ENCODE measurements at regions not wholly inside any gene's neighbourhood (a gene's known extent, or its start where the extent isn't known, plus 50 kb on each side); places are given as distances from the start of the nearest gene placed in this dataset.

DNA sequence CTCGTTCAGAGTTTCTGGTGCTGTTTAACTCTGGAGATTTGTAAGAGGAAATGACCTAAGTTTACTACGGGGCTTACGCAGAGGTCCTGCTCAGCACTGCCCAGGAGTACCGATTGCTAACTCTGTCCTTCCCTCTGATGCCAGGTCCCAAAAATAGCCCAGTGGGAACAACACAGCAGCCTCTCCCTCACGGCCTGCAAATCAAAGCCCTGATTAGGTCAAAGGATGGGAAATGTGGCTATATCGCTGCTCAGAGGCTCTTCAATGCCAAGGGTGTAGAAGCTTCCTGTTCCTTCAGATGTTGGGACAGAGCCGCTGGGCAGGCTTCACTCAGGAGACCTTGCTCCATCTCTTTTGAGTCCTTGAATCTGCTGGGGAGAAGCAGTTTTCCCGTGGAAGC, 174.2 kb upstream of the KCNJ16 start:
- TF ChIP-seq, protein P1, sequence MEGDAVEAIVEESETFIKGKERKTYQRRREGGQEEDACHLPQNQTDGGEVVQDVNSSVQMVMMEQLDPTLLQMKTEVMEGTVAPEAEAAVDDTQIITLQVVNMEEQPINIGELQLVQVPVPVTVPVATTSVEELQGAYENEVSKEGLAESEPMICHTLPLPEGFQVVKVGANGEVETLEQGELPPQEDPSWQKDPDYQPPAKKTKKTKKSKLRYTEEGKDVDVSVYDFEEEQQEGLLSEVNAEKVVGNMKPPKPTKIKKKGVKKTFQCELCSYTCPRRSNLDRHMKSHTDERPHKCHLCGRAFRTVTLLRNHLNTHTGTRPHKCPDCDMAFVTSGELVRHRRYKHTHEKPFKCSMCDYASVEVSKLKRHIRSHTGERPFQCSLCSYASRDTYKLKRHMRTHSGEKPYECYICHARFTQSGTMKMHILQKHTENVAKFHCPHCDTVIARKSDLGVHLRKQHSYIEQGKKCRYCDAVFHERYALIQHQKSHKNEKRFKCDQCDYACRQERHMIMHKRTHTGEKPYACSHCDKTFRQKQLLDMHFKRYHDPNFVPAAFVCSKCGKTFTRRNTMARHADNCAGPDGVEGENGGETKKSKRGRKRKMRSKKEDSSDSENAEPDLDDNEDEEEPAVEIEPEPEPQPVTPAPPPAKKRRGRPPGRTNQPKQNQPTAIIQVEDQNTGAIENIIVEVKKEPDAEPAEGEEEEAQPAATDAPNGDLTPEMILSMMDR (IDR thresholded peaks at IDR 0.05): no peak
- H3K4me1 ChIP-seq (ENCODE audit: control insufficient read depth in 1 of 2, low read depth in 2 of 2): no peaks in the 10 kb centered on the region
- H3K9me3 ChIP-seq: no peaks in the 10 kb centered on the region
- DNase-seq (ENCODE audit: low spot score): no peak
- no peak overlapping the region for H3K4me3 ChIP-seq
- H3K27me3 ChIP-seq (replicated peaks; ENCODE audit: insufficient read depth): no peaks in the 10 kb centered on the region
- ATAC-seq (ENCODE audit: insufficient number of reproducible peaks, low FRiP score, low read depth): no peak
- peak overlapping the region in 1 of 2 donors; percentile 6 for H3K27ac ChIP-seq
- no peaks in the 10 kb centered on the region for H3K36me3 ChIP-seq

DNA sequence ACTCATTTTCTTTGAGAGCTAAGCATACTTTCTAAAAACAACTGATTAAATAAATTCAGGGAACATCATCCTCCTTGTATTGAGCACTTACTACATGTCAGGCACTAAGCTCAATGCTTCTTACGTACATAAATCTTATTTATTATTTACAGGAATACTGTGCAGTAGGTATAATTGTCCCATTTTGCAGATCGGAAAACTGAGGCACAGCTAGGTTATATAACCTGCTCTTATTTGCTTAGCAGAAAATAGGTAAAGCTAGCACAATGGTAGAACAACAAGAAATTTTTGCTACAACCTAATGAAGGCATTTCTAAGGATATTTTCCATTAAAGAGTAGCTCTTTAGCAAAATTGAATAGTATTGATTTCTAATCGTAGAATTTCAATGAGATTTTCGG, 168.7 kb upstream of the KCNJ16 start:
- H3K4me1 ChIP-seq (ENCODE audit: control insufficient read depth in 1 of 2, low read depth in 2 of 2): peaks cover 11 to 24% of the 10 kb centered on the region in 2 donors
- H3K36me3 ChIP-seq: no peaks in the 10 kb centered on the region
- H3K27ac ChIP-seq: no peak overlapping the region
- no peak for ATAC-seq (ENCODE audit: insufficient number of reproducible peaks, low FRiP score, low read depth)
- TF ChIP-seq, protein P1 (IDR thresholded peaks at IDR 0.05): no peak
- H3K4me3 ChIP-seq: no peak overlapping the region
- no peaks in the 10 kb centered on the region for H3K27me3 ChIP-seq (replicated peaks; ENCODE audit: insufficient read depth)
- no peak for DNase-seq (ENCODE audit: low spot score)
- H3K9me3 ChIP-seq: no peaks in the 10 kb centered on the region

DNA sequence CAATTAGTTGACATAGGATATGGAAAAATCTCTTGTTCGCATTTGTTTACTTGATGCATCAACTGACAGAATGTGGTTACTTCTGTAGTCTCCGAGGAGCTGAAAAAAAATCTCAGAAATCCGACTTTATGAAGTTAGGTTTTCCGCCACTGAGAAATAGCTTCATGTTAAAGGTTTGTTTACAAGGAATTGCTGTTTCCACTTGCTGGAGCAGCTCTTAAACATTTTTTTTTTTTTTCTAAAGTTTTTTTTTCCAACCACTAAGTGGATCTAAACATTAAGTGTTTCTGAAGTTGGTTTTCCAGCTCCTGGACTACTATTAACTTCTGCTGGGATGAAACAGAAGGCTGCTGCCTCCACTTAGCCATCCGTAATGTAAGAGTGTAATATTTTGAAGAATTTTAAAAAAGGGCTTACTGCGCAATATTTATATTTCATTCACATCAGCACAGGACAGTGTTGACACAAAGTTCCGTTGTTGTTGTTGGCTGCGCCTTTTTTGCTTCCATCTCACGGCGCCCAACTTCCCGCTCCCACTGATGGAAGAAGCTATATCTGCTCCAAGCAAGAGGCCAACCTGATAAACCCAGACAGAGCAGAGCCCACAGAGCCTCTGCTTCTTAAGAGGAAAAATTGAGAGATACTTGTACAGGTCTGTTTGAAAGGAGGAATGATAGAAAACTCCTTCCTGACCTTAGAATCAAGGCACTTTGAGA, 167.7 kb upstream of the KCNJ16 start:
- no peaks in the 10 kb centered on the region for H3K9me3 ChIP-seq
- peaks cover 11 to 24% of the 10 kb centered on the region in 2 donors for H3K4me1 ChIP-seq (ENCODE audit: control insufficient read depth in 1 of 2, low read depth in 2 of 2)
- no peak overlapping the region for H3K4me3 ChIP-seq
- H3K27me3 ChIP-seq (replicated peaks; ENCODE audit: insufficient read depth): no peaks in the 10 kb centered on the region
- peak overlapping the region; percentile 4 to 14 for H3K27ac ChIP-seq
- ATAC-seq (ENCODE audit: insufficient number of reproducible peaks, low FRiP score, low read depth): no peak
- no peak for DNase-seq (ENCODE audit: low spot score)
- H3K36me3 ChIP-seq: no peaks in the 10 kb centered on the region
- TF ChIP-seq, protein P1 (IDR thresholded peaks at IDR 0.05): no peak

DNA sequence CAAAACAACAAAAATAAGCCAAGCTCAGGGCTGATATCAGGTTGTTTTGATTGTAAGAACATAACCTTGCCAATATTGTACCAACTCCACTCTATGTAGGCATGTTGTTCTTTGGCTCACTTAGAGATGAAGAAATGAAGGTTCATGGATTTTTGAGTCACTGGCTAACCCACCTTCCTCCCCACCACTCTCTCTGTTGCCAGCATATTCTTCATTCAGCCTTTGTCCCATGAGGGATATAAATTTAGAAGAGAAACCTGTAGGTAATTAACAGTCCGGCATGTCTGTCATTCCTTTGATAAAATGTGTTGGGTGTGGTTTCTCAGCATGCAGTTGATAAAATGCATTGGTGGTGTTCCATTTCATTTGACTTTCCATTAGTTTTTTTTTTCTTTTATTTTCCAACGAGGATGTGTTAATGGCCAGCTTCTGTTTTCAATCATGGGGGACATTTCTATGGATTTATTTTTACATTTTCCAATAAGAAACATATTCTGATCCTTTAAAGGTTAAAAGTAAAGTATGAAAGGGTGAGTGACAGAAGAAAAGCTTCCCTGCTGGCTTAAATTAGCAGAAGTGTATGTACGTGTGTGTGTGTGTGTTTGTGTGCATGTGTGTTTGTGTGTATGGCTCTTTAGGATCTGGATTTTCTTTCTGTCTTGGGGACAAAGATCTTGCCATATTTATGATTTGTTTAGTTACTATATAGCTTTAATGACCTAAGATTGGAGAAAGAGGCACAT, 166.2 kb upstream of the KCNJ16 start:
- H3K4me3 ChIP-seq: no peak overlapping the region
- DNase-seq (ENCODE audit: low spot score): no peak
- H3K4me1 ChIP-seq (ENCODE audit: control insufficient read depth in 1 of 2, low read depth in 2 of 2): peaks cover 11 to 34% of the 10 kb centered on the region in 2 donors
- TF ChIP-seq, protein P1 (IDR thresholded peaks at IDR 0.05): no peak
- no peaks in the 10 kb centered on the region for H3K36me3 ChIP-seq
- H3K27ac ChIP-seq: peak overlapping the region; percentile 14 to 61
- no peaks in the 10 kb centered on the region for H3K27me3 ChIP-seq (replicated peaks; ENCODE audit: insufficient read depth)
- no peak for ATAC-seq (ENCODE audit: insufficient number of reproducible peaks, low FRiP score, low read depth)
- H3K9me3 ChIP-seq: no peaks in the 10 kb centered on the region

DNA sequence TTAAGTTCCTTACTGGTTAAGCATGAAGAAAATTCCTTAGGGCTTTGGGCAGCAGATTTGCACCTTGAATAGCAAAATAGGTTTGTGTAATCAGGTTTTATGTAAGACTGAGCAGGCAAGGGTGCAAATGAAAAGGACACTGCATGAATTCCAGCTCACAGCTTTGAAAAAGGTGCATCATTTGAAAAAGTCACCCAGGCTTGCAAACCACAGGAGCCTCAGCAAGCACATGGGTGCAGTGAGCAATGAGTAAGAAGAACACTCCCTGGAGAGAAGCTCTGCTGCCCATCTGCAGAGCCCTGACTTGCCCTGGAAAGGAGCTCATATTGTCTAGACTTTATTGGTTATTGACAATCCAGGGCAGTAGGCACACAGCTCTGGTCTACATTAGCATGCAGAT, 165.6 kb upstream of the KCNJ16 start:
- H3K27ac ChIP-seq: no peak overlapping the region
- peaks cover 11 to 35% of the 10 kb centered on the region in 2 donors for H3K4me1 ChIP-seq (ENCODE audit: control insufficient read depth in 1 of 2, low read depth in 2 of 2)
- ATAC-seq (ENCODE audit: insufficient number of reproducible peaks, low FRiP score, low read depth) (no peak), DNase-seq (ENCODE audit: low spot score) (no peak)
- no peaks in the 10 kb centered on the region for H3K27me3 ChIP-seq (replicated peaks; ENCODE audit: insufficient read depth)
- H3K4me3 ChIP-seq: no peak overlapping the region
- TF ChIP-seq, protein P1 (IDR thresholded peaks at IDR 0.05): no peak
- no peaks in the 10 kb centered on the region for H3K9me3 ChIP-seq
- no peaks in the 10 kb centered on the region for H3K36me3 ChIP-seq

All from thoracic aorta (tissue), 2 donors.